HG03521 (cell line): ENCODE measurements at regions not wholly inside any gene's neighbourhood (a gene's known extent, or its start where the extent isn't known, plus 50 kb on each side); places are given as distances from the start of the nearest gene placed in this dataset.

Experiments used
- ATAC-seq: cut with Tn5 transposase; IDR thresholded peaks from one replicate; pipeline ENCODE4 v1.9.1; 2021; ENCODE audit warnings: mild to moderate bottlenecking, moderate library complexity; ENCODE audit not compliant: unreplicated experiment

DNA sequence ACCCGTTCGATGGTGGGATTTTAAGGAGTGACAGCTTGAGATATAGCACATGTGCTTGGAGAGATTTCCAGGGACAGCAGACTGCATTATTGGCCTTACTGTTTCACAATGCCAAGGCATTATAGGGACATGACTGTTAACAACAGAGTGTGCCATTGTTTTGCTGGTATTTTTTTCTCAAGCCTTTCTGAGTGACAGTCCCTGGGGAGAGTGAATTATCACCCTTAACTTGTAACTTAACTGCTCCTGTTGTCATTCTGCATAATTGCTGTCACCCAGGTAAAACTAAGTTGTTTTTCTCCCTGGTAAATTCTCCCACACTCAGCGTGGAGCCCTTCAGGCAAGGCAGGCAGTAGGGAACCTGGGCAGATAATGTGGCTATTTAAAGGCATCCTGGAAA is 989.2 kb upstream of the LCORL start:
- ATAC-seq = no peak

GRCh38 chr4:19009881-19010280 is 988.3 kb upstream of the LCORL start:
- no peak for ATAC-seq

DNA sequence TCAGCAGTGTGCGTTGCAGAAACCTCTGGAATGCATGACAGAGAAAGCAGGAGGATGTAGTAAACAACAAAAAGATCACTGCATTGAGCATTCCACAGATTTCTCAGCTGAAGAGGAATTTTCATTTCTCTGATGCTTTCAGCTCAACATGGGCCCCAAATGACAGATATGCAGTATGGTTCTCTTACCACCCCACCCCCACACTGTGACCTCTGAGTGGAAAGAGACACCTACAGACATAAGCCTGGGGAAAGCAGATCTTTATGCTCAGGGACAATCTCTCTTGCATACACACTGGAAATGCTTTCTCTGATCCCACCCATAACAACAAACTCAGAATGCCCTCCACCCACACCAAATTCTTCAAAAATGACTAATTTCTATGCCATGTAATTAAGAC is 983.7 kb upstream of the LCORL start:
- no peak for ATAC-seq

DNA sequence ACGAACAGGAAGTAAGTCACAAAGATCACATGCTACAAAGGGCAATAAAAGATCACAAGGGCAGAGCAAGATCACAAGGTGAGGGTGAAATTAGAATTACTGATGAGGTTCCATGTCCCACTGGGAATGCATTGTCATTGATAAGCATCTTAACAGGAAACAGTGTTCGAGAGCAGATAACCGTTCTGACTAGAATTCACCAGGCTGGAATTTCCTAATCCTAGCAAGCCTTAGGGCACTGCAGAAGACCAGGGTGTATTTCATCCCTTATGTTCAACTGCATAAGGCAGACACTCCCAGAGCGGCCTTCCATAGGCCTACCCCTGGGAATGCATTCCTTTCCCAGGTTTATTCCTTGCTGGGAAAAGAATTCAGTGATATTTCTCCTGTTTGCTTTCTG is 980.6 kb upstream of the LCORL start:
- no peak for ATAC-seq

- no peak for ATAC-seq
Measured at GRCh38 chr4:18999595-18999994, 978.0 kb upstream of the LCORL start.

GRCh38 chr4:18981234-18981615 is 959.7 kb upstream of the LCORL start:
- no peak for ATAC-seq

DNA sequence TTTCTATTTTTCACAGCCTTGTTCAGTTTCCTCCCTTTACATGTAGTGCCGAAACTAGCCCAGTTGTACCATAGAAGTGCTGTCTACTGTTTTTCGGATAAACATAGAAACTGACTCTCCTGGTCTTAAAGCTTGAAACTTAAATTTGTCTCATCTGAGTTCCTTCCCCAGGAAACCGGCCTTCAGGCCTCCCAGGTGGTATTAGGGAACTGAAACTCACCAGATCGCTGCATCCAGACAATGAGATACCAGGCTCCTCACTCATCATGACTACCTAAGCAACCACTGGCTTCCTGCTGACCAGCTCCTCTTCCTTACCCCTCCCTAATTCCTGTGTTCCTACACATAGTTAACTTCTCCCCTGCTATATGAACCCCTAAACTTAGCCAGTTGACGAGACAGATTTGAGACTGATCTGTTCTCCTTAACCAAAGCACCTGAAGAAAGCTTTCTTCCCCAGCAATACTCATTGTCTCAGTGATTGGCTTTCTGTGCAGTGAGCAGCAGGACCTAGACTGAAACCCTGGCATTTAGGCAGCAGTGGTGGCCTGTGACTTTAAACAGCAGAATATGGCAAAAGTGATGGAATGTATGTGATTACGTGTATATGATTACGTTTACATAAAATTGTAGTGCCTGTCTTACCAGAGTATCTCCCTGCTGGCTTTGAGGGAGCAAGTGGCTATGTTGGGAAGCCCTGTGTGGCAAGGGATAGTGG is 959.1 kb upstream of the LCORL start:
- ATAC-seq = no peak

DNA sequence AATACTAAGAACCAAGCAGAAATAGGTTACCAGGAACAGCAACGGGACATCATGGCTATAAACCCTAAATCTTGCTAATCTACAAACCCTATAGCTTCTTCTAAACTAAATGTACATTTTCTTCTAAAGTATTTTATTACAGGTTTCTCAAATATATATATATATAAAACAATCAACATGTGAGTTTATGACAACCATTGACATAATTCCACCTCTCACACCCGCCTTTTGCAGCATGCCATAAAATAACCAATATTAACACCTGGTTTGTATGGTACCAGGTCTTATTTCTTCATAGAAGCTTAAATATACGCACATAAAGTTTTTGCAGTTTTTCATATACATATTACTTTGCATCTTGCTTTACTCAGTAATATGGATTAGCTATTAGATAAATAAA is 955.3 kb upstream of the LCORL start:
- no peak for ATAC-seq

- no peak for ATAC-seq
Measured at GRCh38 chr4:18975916-18976808, 954.6 kb upstream of the LCORL start.

- no peak for ATAC-seq
Measured at GRCh38 chr4:18973296-18973695, 951.7 kb upstream of the LCORL start.

DNA sequence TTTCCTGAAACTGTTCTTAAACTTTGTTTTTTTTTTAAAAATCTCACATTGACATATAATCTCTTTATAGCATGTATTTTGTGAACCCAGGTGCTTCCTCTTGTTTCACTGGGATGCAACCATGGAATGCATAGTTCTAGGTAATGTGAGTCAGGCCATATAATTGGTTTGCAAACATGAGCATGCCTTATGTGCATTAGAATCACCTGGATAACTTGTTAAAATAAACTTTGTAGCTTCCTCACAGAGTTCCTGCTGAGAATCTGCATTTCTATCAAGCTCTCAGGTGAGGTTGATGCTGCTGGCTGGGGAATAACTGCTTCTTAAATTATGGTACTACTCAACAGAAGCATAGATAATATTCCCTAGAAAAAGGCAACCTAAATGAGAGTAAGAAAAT is 940.3 kb upstream of the LCORL start:
- ATAC-seq = no peak

GRCh38 chr4:18961266-18961665 is 939.7 kb upstream of the LCORL start:
- no peak for ATAC-seq

GRCh38 chr4:18957716-18958115 is 936.2 kb upstream of the LCORL start:
- ATAC-seq = no peak

- ATAC-seq = no peak
Measured at GRCh38 chr4:18954538-18954937, 933.0 kb upstream of the LCORL start.

- ATAC-seq = no peak
Measured at GRCh38 chr4:18953613-18954012, 932.1 kb upstream of the LCORL start.

DNA sequence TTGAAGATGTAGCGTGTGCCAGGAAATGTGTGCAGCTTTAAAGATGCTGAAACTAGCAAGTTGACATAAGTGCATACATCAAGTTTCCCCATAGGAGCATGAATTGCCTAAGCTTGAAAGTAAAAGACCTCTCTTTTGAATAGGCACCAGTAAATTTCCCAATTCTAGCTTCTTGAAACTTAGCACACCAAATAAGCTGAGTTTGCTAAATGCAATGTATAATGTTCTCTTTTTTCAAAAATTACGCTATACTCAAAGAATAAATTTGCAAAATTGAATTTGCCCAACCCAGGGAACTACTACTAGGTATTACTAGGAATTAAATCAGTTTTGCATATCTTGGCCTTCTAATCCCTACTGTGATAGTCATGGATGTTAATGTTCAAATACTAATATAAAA is 923.9 kb upstream of the LCORL start:
- ATAC-seq = no peak

GRCh38 chr4:18942874-18943273 is 921.3 kb upstream of the LCORL start:
- ATAC-seq = no peak

DNA sequence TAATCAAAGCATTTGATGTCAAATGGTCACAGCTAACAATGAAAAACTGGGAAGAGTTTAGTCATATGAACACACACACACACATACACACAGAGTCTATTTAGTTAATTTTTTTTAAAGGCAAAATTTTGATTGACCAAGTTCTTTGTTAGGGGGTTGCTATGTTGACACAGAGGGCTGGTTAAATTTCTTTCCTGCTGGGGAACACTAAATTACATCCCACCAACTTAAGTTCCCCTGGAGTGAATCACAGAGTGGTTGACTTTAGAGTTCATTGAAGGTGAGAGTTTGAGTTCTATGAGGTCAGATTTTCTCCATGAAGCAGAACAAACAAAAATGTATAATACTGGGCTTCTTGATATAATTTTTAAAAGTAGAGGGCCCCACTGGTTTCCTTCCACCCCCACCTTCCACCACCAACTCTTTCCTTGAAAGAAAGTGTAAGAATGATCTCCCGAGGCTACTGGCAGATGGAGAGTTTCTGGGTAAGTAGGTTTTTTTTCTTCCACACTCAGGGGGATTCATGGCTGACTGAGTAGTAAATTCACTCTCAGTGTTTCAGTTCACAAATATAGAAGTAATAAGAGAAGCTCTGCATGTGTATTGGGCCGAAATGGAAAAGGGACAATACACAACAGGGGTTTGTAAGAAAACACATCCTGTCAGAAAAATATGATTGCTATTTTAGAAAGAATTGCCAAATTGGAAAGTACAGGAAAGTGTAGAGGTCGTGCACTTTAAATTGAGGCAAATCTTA is 917.0 kb upstream of the LCORL start:
- no peak for ATAC-seq

DNA sequence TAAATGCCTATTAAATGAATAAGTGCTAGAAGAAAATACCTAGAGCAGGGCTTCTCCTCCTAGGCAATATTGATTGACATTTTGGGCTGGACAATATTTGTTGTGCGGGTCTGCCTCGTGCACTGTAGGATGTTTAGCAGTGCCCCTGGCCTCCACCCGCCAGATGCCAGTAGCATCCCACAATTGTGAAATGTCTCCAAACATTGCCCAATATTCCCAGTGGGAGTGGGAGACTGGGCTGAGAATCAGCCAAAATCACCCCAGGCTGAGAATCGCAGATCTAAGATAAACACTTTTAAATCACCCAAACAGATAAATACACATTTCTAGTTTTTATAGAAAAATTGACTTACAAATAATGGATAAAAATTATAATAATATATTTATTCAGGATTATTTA is 916.2 kb upstream of the LCORL start:
- no peak for ATAC-seq

- no peak for ATAC-seq
Measured at GRCh38 chr4:18937080-18937479, 915.5 kb upstream of the LCORL start.

DNA sequence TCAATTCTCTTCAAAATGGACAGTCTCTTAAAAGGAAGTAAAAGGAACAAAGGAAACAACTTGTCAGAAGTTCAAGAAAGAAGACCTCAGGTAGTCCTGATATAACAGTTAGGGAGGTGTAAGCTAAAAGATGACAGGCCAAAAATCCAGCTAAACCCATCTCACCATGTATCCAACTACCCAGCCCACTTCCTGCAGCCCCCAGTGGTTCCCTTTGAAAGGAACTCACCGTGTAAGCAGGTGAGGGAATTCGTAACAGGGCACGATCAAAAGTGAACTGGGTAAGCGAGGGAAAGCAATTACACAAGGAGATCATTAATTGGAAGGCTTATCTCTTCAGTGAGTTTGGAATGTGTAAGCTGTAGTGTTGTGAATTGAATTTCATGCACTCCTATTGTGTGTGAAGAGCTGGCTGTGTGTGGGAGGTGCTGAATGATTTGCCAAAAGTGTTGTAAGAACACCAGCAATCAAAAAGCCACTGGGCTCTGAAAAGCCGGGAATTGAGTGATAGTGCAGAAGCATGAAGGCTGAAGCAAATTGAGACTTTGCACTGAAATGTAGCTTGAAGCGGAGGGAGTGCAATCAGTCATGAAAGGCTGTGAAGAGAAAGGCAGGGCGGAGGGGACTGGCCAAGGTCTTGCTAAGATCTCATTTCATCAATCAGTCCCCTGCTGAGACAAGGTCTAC is 914.2 kb upstream of the LCORL start:
- ATAC-seq = no peak
